ENCODE measurements at regions not wholly inside any gene's neighbourhood (a gene's known extent, or its start where the extent isn't known, plus 50 kb on each side); places are given as distances from the start of the nearest gene placed in this dataset.

DNA sequence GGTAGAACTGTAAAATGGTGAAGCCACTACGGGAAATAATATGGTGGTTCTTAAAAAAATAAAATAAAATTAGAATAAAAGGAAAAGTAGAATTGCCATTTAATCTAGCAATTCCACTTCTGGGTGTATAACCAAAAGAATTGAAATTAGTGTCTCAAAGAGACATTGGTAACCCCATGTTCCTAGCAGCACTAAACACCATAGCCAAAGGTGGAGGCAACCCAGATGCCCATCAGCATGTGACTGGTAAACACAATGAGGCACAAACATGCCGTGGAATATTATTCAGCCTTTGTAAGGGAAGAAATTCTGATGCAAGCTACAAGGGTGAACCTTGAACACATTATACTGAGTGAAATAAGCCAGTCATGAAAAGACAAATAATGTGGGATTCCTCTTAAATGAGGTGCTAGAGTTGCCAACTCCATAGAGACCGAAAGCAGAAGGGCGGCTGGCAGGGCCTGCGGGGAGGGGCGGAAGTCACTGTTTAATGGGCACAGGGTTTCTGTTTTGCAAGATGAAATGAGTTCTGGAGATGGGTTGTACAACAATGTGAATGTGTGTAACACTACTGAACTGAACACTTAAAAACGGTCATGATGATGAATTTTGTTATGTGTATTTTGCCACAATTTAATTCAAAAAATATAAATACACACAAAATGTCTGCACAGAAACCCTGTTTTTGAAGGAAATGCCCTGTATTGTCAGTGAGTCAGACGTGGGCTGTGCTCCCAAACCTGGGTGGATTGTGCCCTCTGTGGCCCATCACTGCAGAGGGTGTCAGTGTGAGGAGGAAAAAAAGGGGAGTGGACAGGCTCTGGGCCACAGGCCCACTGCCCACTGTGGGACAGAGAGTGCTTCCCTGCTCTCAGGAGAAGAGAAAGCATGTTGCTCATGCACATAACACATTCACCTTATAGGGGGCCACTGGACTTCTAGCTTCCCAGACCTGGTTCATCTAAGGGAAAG lies 49.6 kb upstream of the CD93 start:
- TF ChIP-seq, protein P1, sequence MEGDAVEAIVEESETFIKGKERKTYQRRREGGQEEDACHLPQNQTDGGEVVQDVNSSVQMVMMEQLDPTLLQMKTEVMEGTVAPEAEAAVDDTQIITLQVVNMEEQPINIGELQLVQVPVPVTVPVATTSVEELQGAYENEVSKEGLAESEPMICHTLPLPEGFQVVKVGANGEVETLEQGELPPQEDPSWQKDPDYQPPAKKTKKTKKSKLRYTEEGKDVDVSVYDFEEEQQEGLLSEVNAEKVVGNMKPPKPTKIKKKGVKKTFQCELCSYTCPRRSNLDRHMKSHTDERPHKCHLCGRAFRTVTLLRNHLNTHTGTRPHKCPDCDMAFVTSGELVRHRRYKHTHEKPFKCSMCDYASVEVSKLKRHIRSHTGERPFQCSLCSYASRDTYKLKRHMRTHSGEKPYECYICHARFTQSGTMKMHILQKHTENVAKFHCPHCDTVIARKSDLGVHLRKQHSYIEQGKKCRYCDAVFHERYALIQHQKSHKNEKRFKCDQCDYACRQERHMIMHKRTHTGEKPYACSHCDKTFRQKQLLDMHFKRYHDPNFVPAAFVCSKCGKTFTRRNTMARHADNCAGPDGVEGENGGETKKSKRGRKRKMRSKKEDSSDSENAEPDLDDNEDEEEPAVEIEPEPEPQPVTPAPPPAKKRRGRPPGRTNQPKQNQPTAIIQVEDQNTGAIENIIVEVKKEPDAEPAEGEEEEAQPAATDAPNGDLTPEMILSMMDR (optimal IDR thresholded peaks at IDR 0.05 in 1 of 3, IDR thresholded peaks at IDR 0.05 in 1 of 3, conservative IDR thresholded peaks at IDR 0.05 in 1 of 3; ENCODE audit: extremely low read depth in 1 of 3, insufficient read depth in 2 of 3, low read length in 3 of 3) = no peak
- no peak for TF ChIP-seq EZH2 (IDR thresholded peaks at IDR 0.05; ENCODE audit: low read length)

All from keratinocyte (primary cell).